ENCODE measurements at regions not wholly inside any gene's neighbourhood (a gene's known extent, or its start where the extent isn't known, plus 50 kb on each side); places are given as distances from the start of the nearest gene placed in this dataset.

- TF ChIP-seq CHD7 (IDR thresholded peaks at IDR 0.05; ENCODE audit: insufficient replicate concordance, low read length), result no peak
- TF ChIP-seq HDAC6 (IDR thresholded peaks at IDR 0.05; ENCODE audit: low read depth, low read length), result no peak
- TF ChIP-seq MAX (IDR thresholded peaks at IDR 0.05), result no peak
- no peak for TF ChIP-seq BACH1 (IDR thresholded peaks at IDR 0.05; ENCODE audit: low read length)
- no peak for TF ChIP-seq SP2 (IDR thresholded peaks at IDR 0.05; ENCODE audit: low read length)
These were observed 277.1 kb upstream of the DUSP10 start (continued) for GRCh38 chr1:222019029-222019428.

All from H1 (cell line).